WERI-Rb-1 (cell line): ENCODE measurements at regions not wholly inside any gene's neighbourhood (a gene's known extent, or its start where the extent isn't known, plus 50 kb on each side); places are given as distances from the start of the nearest gene placed in this dataset.

Experiments
- DNase-seq: peaks from one replicate; pipeline ENCODE4 v3.0.0-alpha.2; 2020
- H3K27ac ChIP-seq: fragments of 250-450 bp; sonication (Bioruptor Pico); 2 replicates; pipeline ENCODE4 v1.5.1; 2020; ENCODE audit warnings: mild to moderate bottlenecking, moderate library complexity
- H3K27me3 ChIP-seq: fragments of 250-450 bp; sonication (Bioruptor Pico); 2 replicates; pipeline ENCODE4 v1.5.1; 2021; ENCODE audit warnings: mild to moderate bottlenecking, low read depth, moderate library complexity; ENCODE audit not compliant: insufficient read depth, severe bottlenecking
- H3K36me3 ChIP-seq: fragments of 250-450 bp; sonication (Bioruptor Pico); 2 replicates; pipeline ENCODE4 v1.5.1; 2020; ENCODE audit warnings: mild to moderate bottlenecking, moderate library complexity
- H3K4me3 ChIP-seq: 2 replicates; pipeline ENCODE4 v1.5.1; 2011; ENCODE audit warnings: low read depth, mild to moderate bottlenecking, control low read depth, low read length
- H3K9me3 ChIP-seq: fragments of 250-450 bp; sonication (Bioruptor Pico); 2 replicates; pipeline ENCODE4 v1.5.1; 2021; ENCODE audit warnings: mild to moderate bottlenecking, moderate library complexity; ENCODE audit not compliant: severe bottlenecking
- TF ChIP-seq, protein P1 (sequence below): IDR thresholded peaks from 2 replicates; pipeline ENCODE4 v1.5.1; 2011; ENCODE audit warnings: low read depth, mild to moderate bottlenecking, control low read depth, inconsistent platforms, low read length

DNA sequence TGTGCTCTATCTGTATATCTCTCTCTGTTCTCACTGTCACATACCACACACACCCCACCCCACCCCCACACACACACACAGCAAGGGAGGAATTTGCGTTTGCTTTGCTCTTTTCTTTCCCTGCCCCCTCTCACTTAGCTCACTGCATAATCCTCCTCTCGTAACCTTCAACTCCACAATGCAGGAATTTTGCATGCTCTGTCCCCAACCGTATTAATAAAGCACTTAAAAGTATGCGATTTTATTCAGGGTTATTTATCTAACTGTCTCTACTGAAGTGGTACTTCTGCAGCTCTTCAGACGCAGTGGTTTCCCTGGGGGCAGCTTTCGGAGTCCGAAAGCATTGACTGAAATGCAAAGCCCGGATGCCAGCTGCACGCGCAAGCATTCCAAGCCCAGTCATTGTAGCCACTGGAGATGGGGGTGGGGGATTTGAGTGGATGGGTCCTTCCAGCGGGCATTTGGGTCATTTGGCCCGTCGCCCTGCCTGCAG, 105.4 kb upstream of the RBFOX1 start:
- Histone ChIP-seq H3K27me3 (peaks cover 31% of the 10 kb centered on the region), H3K36me3 (no peaks in the 10 kb centered on the region), H3K9me3 (no peaks in the 10 kb centered on the region), H3K4me3 (no peak overlapping the region), H3K27ac (no peak overlapping the region)
- DNase-seq: no peak
- TF ChIP-seq, protein P1, sequence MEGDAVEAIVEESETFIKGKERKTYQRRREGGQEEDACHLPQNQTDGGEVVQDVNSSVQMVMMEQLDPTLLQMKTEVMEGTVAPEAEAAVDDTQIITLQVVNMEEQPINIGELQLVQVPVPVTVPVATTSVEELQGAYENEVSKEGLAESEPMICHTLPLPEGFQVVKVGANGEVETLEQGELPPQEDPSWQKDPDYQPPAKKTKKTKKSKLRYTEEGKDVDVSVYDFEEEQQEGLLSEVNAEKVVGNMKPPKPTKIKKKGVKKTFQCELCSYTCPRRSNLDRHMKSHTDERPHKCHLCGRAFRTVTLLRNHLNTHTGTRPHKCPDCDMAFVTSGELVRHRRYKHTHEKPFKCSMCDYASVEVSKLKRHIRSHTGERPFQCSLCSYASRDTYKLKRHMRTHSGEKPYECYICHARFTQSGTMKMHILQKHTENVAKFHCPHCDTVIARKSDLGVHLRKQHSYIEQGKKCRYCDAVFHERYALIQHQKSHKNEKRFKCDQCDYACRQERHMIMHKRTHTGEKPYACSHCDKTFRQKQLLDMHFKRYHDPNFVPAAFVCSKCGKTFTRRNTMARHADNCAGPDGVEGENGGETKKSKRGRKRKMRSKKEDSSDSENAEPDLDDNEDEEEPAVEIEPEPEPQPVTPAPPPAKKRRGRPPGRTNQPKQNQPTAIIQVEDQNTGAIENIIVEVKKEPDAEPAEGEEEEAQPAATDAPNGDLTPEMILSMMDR: no peak

DNA sequence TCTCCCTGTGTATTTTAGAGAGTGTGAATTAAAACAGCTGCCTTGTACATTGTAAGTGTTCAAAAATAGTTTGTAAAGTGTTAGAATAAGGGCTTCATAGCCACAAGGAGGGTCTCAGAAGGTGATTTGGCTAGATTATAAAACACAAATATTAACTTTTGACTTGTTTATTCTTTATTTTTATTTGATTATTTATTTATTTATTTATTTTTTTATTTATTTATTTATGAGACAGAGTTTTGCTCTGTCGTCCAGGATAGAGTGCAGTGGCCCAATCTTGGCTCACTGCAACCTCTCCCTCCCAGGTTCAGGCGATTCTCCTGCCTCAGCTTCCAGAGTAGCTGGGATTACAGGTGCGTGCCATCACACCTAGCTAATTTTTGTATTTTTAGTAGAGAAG, 111.5 kb upstream of the RBFOX1 start:
- H3K36me3 ChIP-seq: no peaks in the 10 kb centered on the region
- H3K9me3 ChIP-seq: no peaks in the 10 kb centered on the region
- no peak overlapping the region for H3K27ac ChIP-seq
- no peak for DNase-seq
- peaks cover 8% of the 10 kb centered on the region for H3K27me3 ChIP-seq
- no peak overlapping the region for H3K4me3 ChIP-seq
- TF ChIP-seq, protein P1: no peak

DNA sequence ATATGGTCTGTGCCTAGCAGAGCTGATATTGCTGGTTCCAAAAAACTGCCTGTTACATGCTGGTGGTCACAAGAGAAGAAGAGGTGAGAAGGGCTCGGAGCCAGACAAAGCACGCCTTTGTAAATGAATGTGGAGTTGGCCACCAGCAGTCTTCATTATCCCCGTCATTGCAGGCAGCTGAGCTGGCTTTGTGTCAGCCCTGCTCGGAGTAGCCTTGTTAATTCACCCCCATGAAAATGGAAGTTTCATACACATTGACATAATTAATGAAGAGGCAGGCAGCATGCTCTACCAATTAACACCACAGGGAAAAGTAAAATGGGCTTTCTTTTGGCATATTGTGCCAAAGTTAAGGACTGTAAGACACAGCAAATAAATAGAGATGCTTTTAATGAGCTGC, 113.7 kb upstream of the RBFOX1 start:
- Histone ChIP-seq H3K27me3 (peaks cover 8% of the 10 kb centered on the region), H3K27ac (no peak overlapping the region), H3K4me3 (no peak overlapping the region), H3K9me3 (no peaks in the 10 kb centered on the region), H3K36me3 (no peaks in the 10 kb centered on the region)
- no peak for DNase-seq
- TF ChIP-seq, protein P1: no peak

DNA sequence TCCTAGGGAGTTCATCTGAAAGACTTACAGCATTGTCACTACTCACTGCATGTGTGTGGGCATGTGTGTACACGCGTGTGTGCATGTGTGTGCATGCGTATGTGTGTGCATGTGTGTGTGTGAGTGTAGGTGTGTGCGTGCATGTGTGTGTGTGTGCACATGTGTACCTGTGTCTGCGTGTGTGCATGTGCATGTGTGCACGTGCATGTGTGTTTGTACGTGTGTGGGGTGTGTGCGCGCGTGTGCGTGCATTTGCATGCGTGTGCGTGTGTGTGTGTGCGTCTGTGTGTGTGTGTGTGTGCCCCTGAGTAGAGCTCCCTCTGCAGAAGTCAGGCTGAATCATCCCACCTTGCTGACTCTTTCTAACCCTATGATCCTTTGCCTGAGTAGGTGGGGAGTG, 114.8 kb upstream of the RBFOX1 start:
- no peak overlapping the region for H3K27ac ChIP-seq
- H3K27me3 ChIP-seq: peaks cover 9% of the 10 kb centered on the region
- DNase-seq: no peak
- H3K9me3 ChIP-seq: no peaks in the 10 kb centered on the region
- no peak overlapping the region for H3K4me3 ChIP-seq
- TF ChIP-seq, protein P1: no peak
- no peaks in the 10 kb centered on the region for H3K36me3 ChIP-seq

DNA sequence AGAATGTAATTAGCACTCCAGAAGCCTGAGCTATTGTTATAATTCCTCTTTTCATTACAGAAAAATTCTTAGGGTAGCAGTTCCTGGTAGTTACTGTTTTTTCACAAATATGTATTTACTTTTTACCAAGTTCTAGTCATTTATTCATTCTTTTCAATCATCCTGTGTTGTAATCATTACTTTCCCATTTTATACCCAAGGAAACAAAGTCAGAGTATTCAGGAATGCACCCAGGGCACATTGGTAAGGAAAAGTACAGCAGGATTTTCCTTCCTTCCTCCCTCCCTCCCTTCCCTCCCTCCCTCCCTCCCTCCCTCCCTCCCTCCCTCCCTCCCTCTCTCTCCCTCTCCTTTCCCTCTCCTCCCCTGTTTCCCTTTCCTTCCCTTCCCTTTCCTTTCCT, 115.9 kb upstream of the RBFOX1 start:
- DNase-seq: no peak
- H3K27ac ChIP-seq: no peak overlapping the region

DNA sequence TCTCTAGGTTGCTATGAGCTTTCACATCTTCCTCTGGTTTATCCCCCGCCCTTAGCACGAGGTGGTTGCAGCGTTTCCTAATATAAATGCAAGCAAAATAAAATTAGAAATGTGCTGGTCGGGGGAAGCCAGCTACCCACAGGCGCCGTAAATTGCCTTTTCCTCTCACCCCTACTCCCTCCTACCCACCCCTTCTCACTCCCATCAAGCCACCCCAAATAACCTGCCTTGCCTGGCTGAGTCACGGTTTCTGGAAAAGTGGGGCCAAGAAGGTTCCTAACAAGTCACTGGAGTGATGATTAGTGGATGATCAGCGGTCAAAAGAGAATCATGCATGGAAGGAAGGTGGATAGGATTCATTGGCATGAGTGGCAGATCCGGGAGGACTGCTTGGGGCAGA, 120.9 kb upstream of the RBFOX1 start:
- Histone ChIP-seq H3K36me3 (no peaks in the 10 kb centered on the region), H3K27ac (no peak overlapping the region), H3K27me3 (peaks cover 13% of the 10 kb centered on the region), H3K4me3 (no peak overlapping the region), H3K9me3 (no peaks in the 10 kb centered on the region)
- DNase-seq: no peak
- TF ChIP-seq, protein P1: no peak

More for the DNA sequence above, 115.9 kb upstream of the RBFOX1 start:
- Histone ChIP-seq H3K4me3 (no peak overlapping the region), H3K36me3 (no peaks in the 10 kb centered on the region), H3K9me3 (no peaks in the 10 kb centered on the region), H3K27me3 (peaks cover 8% of the 10 kb centered on the region)
- TF ChIP-seq, protein P1: no peak
